DMS153 treated with DMSO at 0.1 percent for 48 hours (cell line): ENCODE measurements at regions not wholly inside any gene's neighbourhood (a gene's known extent, or its start where the extent isn't known, plus 50 kb on each side); places are given as distances from the start of the nearest gene placed in this dataset.

Source experiments
- DNase-seq: peaks from one replicate; lab custom pipeline; 2025; ENCODE audit not compliant: unreplicated experiment; lab: John Stamatoyannopoulos, UW

DNA sequence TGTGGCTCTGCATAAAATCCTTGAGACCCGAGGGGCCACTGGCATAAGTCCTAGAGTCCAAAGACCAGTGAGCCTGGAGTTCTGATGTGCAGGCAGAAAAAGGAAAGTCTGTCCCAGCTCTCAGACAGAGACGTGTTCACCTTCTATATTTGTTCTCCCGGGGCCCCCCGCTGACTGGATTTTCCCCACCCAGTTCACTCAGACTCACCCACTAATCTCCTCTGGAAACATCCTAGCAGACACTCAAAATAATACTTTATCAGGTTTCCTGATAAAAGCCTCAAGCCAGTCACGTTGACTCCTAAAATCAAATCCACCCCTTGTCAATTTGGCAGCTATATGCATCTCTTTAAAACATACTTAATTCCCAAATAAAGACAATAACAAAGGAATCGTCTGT is 1084.2 kb upstream of the NCAM2 start:
- no peak for DNase-seq

DNA sequence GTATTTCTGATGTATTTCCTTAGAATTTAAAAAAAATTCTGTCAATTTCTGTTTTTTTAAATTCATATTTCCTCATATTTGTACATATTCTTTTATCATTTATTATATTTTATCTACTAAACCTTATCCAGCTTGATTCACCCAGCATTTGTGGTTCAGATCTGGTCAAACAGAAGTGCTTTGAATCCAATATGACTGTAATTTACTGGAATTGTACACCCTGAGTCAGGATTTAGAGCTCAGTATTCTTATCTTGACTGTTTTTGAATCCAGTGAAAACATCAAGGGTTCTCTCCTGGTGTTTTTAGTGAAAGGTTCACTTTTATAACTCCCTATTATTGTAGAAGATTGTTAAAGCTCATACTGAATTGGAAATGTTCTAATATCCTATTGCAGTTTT is 1077.0 kb upstream of the NCAM2 start:
- DNase-seq: no peak

DNA sequence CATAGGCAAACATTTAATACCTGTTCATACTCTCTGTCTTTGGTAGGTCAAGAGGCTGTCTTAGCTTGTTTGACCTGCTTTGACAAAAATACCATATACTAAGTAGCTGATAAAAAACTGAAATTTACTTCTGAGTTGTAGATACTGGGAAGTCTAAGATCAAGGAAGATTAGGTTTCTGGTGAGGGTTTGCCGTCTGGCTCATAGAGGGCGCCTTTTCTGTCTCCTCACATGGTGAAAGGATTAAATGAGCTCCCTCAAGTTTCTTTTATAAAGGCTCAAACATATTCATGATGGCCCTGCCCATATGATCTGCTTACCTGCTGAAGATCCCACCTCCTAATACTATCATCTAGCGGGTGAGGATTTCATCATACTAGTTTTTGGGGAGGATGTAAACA is 1076.1 kb upstream of the NCAM2 start:
- no peak for DNase-seq

DNA sequence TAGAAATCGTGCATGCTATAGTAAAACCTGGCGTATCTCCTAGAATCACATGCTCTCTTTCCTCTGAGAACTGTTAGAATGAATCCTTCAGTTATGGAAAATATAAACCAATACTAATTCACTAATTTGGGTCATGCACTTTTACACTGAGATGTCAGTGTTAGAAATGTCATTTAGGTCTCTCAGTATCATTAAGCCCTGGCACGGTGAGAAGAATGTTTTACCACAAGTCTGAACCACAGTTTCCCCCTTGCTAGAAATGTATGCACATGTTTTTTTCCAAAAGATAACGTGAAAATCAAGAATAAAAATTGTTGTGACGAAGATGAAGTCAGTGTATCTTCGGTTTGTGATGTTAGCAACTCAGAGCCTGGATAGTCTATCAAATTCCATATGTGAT is 1062.7 kb upstream of the NCAM2 start:
- no peak for DNase-seq

DNA sequence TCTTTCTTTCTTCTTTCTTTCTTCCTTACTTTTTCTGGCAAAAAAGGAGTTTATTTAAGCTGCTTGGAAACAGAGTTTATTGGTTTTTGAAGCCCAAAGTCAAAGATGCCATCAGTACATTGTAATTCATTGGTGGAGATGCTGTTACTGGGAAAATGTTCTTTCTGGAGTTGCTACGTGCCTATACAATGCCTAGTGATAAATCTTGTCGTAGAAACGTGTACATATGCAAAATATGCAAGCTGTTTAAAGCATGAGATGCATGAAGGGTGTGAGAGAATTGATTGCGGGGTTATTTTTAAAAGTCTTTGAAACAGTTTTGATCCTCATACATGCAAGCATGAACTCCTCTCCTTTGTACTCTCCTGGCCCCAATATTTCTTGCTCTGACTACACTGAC is 1060.6 kb upstream of the NCAM2 start:
- no peak for DNase-seq

DNA sequence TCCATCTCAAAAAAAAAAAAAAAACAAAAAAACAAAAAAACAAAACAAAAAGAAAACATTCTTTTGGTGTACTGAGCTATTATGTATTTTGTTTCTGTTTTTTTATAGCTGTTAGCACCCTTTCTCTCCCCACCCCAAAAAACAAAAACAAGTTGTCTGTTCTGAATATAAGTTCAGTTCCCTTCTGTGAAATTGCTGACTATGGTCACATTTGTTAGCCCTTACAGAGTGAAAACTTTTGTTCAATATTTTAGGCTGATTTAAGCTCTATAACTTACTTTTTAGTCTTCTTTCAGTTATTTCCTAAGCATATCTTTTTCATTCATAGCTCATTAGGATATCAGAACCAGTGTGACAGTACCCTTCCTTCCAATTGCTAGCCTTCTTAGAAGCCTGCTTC is 1056.6 kb upstream of the NCAM2 start:
- DNase-seq: no peak

DNA sequence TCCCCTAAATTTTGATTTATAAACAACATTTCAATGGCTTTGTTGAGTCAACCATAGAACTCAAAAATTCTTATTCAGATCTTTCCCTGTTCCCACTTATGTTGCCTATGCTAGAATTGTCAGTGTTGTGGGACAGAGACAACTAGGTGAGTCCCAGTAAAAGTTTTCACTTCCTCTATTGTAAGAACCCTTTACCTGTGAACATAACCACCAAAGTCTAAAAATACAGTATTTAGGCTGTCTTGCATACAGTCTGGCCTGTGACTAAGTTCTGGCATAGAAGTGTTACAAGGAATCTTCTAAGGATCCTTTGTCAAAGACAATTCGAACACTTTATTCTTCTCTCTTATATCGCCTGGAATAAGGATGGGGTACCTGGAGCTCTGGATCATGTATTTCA is 1047.9 kb upstream of the NCAM2 start:
- no peak for DNase-seq

DNA sequence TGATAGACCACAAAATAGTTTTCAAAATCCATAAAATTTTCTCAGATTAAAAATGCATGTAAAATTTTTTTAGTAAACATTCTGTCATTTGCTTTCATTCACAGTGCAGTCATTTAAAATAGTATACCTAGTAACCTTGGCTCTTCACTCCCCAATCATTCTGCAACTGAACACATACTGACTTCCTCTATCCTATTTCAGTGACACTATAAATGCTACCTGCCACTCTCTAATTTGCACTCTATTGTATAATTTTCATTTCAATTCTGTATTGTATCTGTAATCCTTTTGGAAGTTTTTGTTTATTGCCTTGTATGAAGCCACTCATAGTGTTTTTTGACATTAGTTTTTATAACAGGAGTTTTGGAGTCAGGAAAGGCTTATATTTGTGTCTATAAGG is 1029.1 kb upstream of the NCAM2 start:
- DNase-seq: no peak

DNA sequence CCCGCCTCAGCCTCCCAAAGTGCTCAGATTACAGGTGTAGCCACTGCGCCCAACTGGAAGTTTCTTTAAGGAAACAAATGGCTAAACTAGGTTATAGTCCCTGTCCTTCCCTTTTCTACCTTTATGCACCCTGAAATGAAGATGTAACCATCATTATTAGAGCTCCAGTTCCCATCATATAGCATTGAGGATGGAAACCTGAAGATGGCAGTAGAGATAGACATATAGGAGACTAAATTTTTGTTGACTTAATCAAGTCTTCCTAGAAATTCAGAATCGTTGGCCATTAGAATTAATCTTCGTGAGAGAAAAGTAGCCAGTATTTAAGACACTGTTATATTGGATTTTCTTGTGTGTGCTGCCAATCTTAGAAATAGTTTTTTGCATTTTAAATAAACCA is 1016.3 kb upstream of the NCAM2 start:
- DNase-seq: no peak

DNA sequence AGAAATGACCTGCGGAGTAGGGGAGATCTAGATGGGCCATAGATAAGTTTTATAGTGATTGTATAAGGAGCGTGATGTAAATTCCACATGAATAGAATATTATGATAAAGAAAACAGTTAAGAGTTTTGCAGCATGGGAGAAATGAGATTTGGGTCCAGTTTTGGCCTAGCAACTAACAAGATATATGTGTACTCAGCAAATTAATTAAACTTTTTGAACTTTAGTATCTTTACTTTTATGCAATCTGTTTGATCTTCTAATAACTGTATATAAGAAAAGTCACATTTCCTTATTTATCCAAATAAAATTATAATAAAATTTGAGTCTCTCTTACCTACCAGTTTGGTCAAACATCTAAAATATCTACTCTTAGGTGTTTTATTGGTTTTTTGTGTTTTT is 1011.8 kb upstream of the NCAM2 start:
- no peak for DNase-seq

DNA sequence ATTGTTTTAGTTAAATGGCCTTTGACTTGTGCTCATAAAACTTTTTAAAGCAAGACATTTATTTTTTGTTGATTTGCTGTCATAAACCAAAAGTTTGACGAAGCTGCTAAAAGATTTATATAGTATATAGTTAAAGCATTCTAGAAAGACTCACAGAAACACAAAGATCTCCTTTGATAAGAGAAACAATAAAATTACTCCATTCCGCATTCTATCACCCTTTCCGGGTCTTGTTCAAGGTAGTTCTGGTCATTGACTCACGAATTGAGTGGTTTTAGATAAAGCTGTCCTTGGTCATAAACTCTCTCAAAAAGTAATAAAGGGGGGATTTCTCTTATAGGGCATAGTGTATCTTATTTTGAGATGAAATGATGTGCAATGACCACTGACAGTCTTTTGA is 1010.5 kb upstream of the NCAM2 start:
- DNase-seq: no peak

DNA sequence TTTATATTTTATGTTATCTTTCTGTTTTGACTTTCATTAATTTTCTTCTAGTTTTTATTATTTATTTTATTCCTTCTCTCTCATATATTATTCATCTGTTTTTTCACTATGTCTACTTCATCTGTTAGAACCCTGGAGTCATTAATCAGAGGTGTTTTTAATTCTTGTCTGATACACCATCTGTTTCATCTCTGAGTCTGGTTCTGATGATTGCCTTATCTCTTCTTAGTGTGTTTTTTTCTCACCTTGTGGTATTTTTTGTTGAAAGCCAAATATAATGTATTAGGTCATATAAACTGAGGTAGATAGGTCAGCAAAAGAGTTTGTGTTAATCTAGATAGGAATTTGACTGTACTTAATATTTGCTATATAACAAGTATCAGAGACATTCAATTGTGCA is 1005.7 kb upstream of the NCAM2 start:
- DNase-seq: no peak

DNA sequence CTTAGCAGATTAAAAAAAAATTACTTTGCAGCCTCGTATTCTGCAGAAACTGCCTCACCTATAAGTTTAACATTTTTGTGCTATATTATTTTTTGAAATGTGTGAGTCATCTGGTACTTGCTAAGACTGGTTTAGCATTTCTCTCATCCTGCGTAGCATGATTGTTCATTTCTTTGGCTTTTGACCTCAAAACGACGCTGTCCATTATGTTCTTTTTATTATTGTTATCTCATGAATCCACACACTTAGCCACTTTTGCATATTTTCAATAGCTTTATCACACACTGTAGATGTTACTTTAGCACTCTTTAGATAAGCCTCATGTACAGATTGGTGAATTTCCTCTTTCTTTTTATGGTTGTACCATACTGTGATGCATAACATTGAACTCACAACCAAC is 1004.9 kb upstream of the NCAM2 start:
- DNase-seq: no peak

DNA sequence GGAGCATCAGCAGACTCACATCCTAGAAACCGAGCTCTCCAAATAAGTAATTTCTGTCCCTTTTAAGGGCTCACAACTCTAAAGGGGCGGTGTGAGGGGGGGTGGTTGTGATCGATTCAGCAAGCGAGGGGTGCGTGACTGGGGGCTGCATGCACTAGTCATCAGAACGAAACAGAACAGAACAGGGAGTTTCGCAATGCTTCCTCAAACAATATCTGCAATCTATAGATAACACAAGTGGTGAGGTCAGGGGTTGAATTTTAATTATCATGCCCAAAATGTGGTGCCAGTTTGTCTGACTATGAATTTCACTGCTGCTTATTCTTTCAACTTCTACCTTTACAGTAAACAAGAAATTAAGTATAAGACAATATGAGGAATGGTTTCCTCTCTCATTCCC is 1003.0 kb upstream of the NCAM2 start:
- DNase-seq: no peak

DNA sequence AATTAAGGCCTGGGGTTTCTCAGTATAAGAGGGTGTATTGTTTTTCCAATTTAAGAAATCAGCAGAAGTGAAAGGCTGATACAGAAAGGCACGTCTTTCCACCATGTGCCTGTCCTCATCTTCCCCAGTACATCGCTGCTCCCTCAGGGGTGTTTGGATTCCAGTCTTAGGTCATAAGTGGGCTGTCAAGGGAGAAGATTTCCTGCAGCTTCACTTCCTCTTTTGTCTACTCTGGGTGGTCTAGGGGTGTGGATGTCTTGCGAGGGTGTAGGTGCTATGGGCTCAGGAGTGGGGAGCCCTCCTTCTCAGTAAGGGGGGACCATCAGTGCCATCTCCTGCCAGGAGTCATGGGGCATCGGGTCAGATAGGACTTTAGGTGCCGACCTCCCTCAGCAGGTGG is 999.8 kb upstream of the NCAM2 start:
- DNase-seq: no peak

DNA sequence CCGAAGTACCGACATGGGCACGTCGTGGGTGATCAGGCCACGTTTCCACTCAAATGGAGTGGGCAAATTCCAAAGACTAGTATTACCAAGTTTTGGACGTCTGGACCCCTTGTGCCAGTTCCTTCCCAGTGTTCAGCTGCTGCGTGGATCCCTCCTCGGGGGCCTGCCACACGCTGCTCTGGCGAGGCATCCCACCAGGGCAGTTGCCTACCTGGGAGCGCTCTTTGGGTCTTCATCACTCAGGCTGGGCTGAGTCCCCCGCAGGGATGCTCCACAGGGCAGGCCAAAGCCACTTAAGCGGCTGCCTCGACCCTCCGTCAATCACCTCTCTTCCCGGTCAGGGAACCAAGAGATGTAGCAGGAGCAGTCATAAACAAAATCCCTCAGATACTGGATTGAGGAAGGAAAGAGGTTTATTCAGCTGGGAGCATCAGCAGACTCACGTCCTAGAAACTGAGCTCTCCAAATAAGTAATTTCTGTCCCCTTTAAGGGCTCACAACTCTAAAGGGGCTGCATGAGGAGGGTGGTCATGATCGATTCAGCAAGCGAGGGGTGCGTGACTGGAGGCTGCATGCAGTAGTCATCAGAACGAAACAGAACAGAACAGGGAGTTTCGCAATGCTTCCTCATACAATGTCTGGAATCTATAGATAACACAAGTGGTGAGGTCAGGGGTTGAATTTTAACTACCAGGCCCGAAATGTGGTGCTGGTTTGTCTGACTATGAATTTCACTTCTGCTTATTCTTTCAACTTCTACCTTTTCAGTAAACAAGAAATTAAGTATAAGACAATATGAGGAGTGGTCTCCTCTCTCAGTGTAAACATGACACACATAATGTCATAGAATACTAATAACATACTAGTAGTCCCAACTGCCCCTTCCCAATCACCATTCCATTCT is 998.6 kb upstream of the NCAM2 start:
- no peak for DNase-seq

DNA sequence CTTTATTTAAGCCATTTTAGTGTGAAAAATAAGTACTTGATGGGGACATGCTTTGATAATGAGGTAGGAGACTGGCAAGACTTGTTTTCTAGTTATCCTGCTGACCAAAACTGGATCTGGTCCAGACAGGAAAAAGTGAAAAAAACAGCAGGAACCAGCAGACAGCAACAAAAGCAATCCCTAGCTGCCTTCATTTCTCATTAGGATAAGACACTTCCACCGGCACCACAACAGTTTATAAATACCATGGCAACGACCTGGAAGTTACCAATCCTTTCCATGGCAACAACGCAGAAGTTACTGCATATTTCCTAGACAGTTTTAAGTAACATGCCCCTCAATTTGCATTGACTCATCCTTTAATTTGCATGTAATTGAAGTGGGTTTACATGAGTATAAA is 993.8 kb upstream of the NCAM2 start:
- DNase-seq: no peak

DNA sequence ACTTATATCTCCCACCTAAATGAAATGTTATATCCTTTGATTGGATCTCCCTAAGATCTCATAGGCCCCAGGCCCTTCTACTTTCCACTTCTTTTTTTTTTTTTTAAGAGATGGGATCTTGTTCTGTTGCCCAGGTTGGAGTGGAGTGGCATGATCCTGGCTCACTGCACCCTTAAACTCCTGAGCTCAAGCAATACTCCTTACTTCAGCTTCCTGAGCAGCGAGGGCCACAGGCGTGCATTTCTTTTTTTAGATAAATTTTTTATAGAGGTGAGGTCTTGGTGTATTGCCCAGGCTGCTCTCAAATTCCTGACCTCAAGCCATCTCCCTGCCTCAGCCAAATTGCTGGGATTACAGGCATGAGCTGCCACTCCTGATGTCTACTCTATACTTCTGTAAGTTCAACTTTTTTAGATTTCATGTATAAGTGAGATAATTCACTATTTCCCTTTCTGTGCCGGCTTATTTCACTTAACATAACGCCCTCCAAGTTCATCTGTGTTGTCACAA is 987.5 kb upstream of the NCAM2 start:
- DNase-seq: no peak

DNA sequence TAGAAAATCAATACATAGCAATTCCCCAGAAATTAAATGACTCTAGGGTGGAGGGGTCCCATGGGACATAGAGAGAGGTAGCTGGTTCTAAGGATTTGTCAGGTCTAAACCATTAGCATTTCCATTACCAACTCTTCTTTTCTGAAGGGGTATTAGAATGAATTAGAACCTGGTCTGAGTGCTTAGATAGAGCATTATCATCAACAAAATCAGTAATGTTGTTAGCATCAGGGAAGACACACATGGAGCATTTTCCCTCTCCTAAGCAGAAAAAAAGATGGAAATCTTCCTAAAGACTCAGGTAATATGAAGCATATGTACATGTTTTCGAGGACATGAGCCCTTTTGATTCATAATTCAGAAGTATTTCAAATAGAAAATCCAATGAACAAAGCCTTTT is 984.4 kb upstream of the NCAM2 start:
- no peak for DNase-seq

DNA sequence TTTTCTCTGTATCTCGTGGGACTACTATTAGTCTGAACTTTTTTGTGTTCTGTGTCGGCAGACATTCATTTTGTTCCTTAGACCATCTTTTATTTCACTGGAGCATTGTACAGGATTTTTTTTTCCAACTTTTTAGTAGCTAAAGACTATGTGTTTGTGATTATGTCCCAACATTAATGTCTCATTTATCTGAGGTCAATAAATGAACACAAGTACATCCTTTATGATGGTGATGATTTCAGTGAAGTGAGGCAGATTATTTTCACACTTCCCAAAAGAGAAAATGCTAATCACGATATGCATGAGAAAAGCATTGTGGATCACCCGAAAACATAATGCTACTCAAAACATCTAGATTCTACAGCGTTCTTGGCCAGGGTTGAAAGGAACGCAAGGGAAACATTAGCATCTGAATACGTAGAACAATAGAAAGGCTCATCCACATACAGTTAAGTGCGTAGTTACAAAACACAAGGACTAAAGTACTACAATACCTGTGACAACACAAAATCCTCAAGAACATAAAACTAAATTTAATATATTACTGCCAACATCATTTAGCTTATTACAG is 981.7 kb upstream of the NCAM2 start:
- no peak for DNase-seq

DNA sequence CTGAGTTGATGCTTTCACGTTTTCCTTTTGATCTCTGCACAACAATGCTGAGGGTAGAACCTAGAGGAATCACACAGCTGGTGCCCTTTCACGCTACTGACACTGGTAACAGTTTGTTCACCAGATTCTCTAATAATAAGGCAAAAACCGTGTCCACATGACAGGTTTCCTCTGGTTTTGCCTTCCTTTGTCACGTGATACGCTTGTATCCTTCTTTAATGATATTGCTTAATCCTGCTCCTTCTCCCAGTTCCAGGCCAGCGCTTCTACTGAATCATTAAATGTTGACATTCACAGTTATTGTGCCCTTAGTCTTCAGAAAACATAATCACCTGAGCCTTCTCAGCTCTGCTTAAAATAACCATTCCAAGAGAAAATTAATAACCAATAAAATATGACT is 978.2 kb upstream of the NCAM2 start:
- DNase-seq: no peak

DNA sequence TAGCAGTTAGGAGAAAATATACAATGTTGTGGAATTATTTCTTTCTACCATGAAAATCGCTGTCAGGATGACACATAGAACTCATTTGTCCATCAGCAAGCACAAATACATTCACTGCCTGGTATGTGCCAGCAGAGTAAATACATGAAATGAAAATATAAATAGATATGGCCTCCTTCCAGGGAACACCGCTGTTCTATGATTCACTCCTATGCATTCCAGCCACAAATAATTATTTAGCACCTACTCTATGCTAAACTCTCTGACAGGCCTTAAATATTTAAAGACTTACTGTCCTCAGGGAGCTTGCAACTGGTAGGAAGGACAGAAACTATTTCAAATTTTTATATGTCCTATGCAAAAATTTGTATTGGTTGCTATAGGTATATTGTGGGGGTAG is 975.0 kb upstream of the NCAM2 start:
- DNase-seq: no peak

DNA sequence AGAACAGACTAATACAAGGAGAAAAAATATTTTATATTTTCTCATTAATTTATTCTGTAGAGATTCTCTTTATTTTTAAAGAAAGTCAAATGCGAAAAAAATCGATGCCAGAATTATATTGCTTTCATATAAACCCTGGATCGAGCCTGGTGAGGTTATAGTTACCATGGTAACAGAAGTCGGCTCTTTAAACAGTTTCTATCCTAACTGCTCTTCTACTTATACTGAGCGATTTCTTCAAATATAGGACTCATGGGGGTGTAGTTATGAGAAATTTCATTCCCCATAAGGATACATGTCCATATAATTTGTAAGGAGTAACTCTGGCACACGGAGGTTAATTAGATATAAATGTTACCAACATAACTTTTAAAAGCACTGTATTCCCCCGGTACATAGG is 973.5 kb upstream of the NCAM2 start:
- DNase-seq: no peak
